Neuron (in vitro differentiated cells): ENCODE measurements at regions not wholly inside any gene's neighbourhood (a gene's known extent, or its start where the extent isn't known, plus 50 kb on each side); places are given as distances from the start of the nearest gene placed in this dataset.

Source experiments
- H2AFZ ChIP-seq: one replicate; pipeline ENCODE4 v1.6.1; 2013; ENCODE audit warnings: low read depth, mild to moderate bottlenecking, inconsistent platforms, low read length, moderate library complexity
- H3K27me3 ChIP-seq: one replicate; pipeline ENCODE4 v1.6.1; 2013; ENCODE audit warnings: low read length; ENCODE audit not compliant: insufficient read depth
- H3K36me3 ChIP-seq: one replicate; pipeline ENCODE4 v1.6.1; 2013; ENCODE audit warnings: low read length; ENCODE audit not compliant: insufficient read depth
- H3K4me1 ChIP-seq: one replicate; pipeline ENCODE4 v1.6.1; 2013; ENCODE audit warnings: low read length; ENCODE audit not compliant: insufficient read depth
- H3K4me3 ChIP-seq: 2 replicates; pipeline ENCODE4 v1.5.1; 2013; ENCODE audit warnings: mild to moderate bottlenecking, low read length, moderate library complexity
- H3K9me3 ChIP-seq: one replicate; pipeline ENCODE4 v1.6.1; 2013; ENCODE audit warnings: low read length

- H3K4me1 ChIP-seq, result peaks cover 15% of the 10 kb centered on the region
- no peak overlapping the region for H3K4me3 ChIP-seq
- H3K9me3 ChIP-seq, result no peaks in the 10 kb centered on the region
- H3K36me3 ChIP-seq, result no peaks in the 10 kb centered on the region
- H3K27me3 ChIP-seq, result no peaks in the 10 kb centered on the region
- no peak overlapping the region for H2AFZ ChIP-seq
Measured at GRCh38 chr20:11277170-11277569, 603.4 kb upstream of the JAG1 start.

DNA sequence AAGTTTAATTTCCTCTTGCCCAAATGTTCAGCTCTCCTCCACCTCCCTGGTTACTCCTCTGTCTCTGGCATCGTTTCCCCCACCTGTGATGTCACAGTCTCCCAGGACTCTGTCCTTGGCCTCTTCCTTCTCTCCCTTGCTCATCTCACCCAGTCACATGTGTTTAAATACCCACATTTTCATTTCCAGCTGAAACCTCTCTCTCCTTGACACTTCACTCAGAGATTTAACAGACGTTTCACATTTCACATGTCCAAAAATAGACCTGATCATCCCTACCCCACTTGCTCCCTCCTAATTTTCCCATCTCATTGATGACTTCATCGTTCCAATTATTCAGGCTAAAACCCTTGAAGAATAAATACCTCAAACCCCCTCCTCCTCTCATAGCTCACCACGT, 604.1 kb upstream of the JAG1 start:
- Histone ChIP-seq H2AFZ (no peak overlapping the region), H3K36me3 (no peaks in the 10 kb centered on the region), H3K4me3 (no peak overlapping the region), H3K27me3 (no peaks in the 10 kb centered on the region), H3K9me3 (no peaks in the 10 kb centered on the region), H3K4me1 (peaks cover 11% of the 10 kb centered on the region)

- no peaks in the 10 kb centered on the region for H3K36me3 ChIP-seq
- H3K9me3 ChIP-seq, result no peaks in the 10 kb centered on the region
- no peak overlapping the region for H2AFZ ChIP-seq
- peaks cover 5% of the 10 kb centered on the region for H3K4me1 ChIP-seq
- no peaks in the 10 kb centered on the region for H3K27me3 ChIP-seq
- H3K4me3 ChIP-seq, result no peak overlapping the region
Measured at GRCh38 chr20:11278461-11278860, 604.7 kb upstream of the JAG1 start.

- Histone ChIP-seq H3K36me3 (no peaks in the 10 kb centered on the region), H2AFZ (no peak overlapping the region), H3K9me3 (no peaks in the 10 kb centered on the region), H3K4me3 (no peak overlapping the region), H3K4me1 (peaks cover 6% of the 10 kb centered on the region), H3K27me3 (no peaks in the 10 kb centered on the region)
Measured at GRCh38 chr20:11281240-11281639, 607.4 kb upstream of the JAG1 start.

DNA sequence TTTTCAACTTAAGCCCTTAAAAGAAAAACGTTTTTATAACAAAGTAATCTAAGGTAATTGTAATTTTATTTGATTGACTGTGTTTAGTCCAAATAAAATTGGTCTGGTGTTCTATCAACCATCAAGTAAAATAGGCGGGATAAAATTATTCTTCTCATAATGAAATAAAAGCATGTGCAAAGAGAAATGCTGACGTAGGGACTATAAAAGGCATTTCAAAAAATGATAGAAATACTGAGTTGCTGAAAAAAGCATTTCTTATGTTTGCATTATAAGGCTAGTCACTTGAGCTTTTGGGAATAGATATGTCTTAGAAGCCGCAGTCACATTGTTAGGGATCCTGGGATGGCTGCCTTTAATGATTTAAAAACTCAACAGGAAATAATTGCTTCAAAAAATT, 608.0 kb upstream of the JAG1 start:
- Histone ChIP-seq H3K4me1 (peaks cover 7% of the 10 kb centered on the region), H3K9me3 (no peaks in the 10 kb centered on the region), H2AFZ (no peak overlapping the region)

DNA sequence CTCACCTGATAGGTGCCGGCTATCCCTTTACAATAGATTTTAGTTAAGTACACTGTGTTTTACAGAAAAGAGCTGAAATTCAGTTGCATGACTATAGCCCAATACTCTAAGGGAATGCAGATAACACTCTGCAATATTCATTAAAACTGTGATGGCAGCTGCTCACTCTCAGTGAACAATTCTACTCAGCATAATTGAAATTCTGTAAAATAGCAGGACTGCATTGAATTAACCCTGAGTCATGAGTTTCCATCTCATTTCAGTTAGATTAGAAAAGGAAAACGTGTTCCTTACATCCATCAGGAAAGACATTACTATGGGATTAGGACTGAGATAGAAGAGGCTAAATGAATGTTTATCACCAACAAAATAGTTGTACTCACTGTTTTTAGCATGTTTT, 613.3 kb upstream of the JAG1 start:
- Histone ChIP-seq H3K4me1 (peaks cover 21% of the 10 kb centered on the region), H3K27me3 (no peaks in the 10 kb centered on the region), H2AFZ (no peak overlapping the region), H3K36me3 (no peaks in the 10 kb centered on the region), H3K9me3 (no peaks in the 10 kb centered on the region), H3K4me3 (no peak overlapping the region)

More for the DNA sequence above, 608.0 kb upstream of the JAG1 start:
- no peak overlapping the region for H3K4me3 ChIP-seq
- H3K36me3 ChIP-seq, result no peaks in the 10 kb centered on the region
- H3K27me3 ChIP-seq, result no peaks in the 10 kb centered on the region

DNA sequence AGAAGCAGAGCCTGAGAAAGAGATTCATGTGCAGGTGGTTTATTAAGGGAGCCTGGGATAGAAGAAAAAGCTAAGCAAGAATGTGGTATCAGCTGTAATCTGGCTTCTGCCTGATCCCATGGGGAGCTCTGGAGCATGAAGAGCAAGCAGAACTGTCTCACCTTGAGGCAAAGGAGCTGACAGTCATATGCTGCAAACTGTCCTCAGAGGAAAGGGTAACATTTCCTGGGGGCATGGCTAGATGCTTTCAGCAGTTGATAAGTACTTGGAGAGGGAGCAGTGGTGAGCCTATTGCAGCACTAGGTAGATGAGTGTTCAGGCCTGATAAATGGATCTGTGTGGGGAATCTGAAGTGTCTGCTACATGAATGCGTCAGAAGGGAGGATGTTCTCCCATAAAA, 621.5 kb upstream of the BTBD3 start:
- Histone ChIP-seq H3K36me3 (no peaks in the 10 kb centered on the region), H2AFZ (no peak overlapping the region), H3K27me3 (no peaks in the 10 kb centered on the region), H3K4me3 (no peak overlapping the region), H3K9me3 (no peaks in the 10 kb centered on the region), H3K4me1 (peaks cover 5% of the 10 kb centered on the region)

DNA sequence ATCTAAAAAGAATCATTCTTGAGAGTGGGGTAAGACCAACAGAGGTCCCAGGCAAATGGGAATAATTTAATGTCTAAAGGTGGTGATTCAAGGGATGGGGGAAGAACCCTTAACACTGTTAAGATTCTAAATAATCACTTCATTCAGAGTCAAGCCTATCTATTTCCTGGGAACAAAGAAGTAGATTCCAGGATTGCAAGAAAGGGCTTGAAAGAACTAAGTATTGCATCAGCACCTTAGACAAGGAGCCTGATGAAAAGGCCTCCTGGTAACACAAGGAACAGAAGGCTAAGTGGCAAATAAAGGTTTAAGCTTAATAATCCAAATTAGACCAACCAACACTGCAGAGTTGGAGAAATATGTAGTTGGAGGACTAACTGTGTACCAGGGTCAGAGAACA, 620.7 kb upstream of the BTBD3 start:
- no peaks in the 10 kb centered on the region for H3K36me3 ChIP-seq
- no peaks in the 10 kb centered on the region for H3K9me3 ChIP-seq
- no peaks in the 10 kb centered on the region for H3K27me3 ChIP-seq
- no peak overlapping the region for H2AFZ ChIP-seq
- H3K4me3 ChIP-seq, result no peak overlapping the region
- peaks cover 5% of the 10 kb centered on the region for H3K4me1 ChIP-seq

DNA sequence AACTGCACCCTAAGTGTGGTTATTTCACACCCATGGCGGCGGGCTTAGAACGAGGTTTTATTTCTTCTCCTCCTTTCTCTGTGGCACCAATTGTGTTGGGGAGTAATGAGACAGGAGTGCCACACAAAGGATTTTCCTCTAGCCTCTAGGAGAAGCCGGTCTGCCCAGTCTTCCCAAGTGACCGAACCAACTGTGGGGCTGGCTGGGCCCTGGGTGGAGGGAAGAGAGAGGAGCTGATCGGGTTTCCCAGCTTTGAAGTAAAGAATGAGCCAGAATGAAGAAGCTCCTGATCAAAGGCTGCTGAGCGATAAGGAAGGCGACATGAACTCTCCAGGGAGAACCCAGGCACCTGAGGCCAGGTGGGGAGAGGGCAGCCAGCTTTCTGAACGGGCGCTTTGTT, 616.0 kb upstream of the BTBD3 start:
- Histone ChIP-seq H3K27me3 (no peaks in the 10 kb centered on the region), H3K4me1 (peaks cover 12% of the 10 kb centered on the region), H2AFZ (no peak overlapping the region), H3K9me3 (no peaks in the 10 kb centered on the region), H3K4me3 (no peak overlapping the region), H3K36me3 (no peaks in the 10 kb centered on the region)

GRCh38 chr20:11302436-11302835, 615.3 kb upstream of the BTBD3 start:
- Histone ChIP-seq H3K4me3 (no peak overlapping the region), H3K36me3 (no peaks in the 10 kb centered on the region), H3K9me3 (no peaks in the 10 kb centered on the region), H3K27me3 (no peaks in the 10 kb centered on the region), H3K4me1 (peaks cover 6% of the 10 kb centered on the region), H2AFZ (no peak overlapping the region)

GRCh38 chr20:11304795-11305194, 612.9 kb upstream of the BTBD3 start:
- Histone ChIP-seq H3K4me3 (no peak overlapping the region), H3K36me3 (no peaks in the 10 kb centered on the region), H3K9me3 (no peaks in the 10 kb centered on the region), H3K27me3 (no peaks in the 10 kb centered on the region), H2AFZ (no peak overlapping the region), H3K4me1 (peaks cover 6% of the 10 kb centered on the region)

- Histone ChIP-seq H3K36me3 (no peaks in the 10 kb centered on the region), H3K9me3 (no peaks in the 10 kb centered on the region), H3K4me1 (peaks cover 6% of the 10 kb centered on the region), H2AFZ (no peak overlapping the region), H3K27me3 (no peaks in the 10 kb centered on the region), H3K4me3 (no peak overlapping the region)
Measured at GRCh38 chr20:11305406-11305805, 612.3 kb upstream of the BTBD3 start.

DNA sequence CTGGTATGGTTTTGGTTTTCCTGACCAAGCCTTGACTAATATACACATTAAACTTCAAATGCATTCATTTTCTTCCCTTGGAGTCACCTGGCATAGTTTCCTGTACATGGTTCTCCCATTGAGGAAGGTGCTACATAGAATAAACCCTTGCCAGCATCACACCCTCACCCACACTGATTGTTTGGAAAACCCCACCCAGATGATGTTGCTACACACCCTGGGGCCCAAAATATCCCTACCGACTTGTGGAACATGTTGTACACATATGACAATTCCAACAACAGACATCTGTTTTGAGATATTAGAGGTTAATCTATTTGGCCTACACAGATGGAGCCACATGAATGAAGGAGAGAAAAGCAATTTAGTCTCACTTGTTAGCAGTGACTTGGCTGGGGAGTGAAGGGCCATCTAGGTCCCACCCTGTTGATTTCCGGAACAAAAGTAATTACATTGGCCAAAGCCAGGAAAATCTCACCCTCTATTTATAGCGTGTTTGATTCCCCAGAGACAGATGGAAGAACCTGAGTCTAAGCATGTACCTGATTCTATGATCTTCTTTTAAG, 606.0 kb upstream of the BTBD3 start:
- no peak overlapping the region for H3K4me3 ChIP-seq
- H2AFZ ChIP-seq, result no peak overlapping the region
- no peaks in the 10 kb centered on the region for H3K4me1 ChIP-seq
- H3K9me3 ChIP-seq, result no peaks in the 10 kb centered on the region
- no peaks in the 10 kb centered on the region for H3K27me3 ChIP-seq
- no peaks in the 10 kb centered on the region for H3K36me3 ChIP-seq

- no peaks in the 10 kb centered on the region for H3K27me3 ChIP-seq
- no peaks in the 10 kb centered on the region for H3K36me3 ChIP-seq
- H3K4me1 ChIP-seq, result no peaks in the 10 kb centered on the region
- no peak overlapping the region for H3K4me3 ChIP-seq
- no peaks in the 10 kb centered on the region for H3K9me3 ChIP-seq
- no peak overlapping the region for H2AFZ ChIP-seq
Measured at GRCh38 chr20:11315525-11315924, 602.2 kb upstream of the BTBD3 start.
